NCI-H526 treated with DMSO at 0.1 percent for 48 hours (cell line): ENCODE measurements at regions not wholly inside any gene's neighbourhood (a gene's known extent, or its start where the extent isn't known, plus 50 kb on each side); places are given as distances from the start of the nearest gene placed in this dataset.

ENCODE experiments used
- DNase-seq: peaks from one replicate; lab custom pipeline; 2025; lab: John Stamatoyannopoulos, UW

DNA sequence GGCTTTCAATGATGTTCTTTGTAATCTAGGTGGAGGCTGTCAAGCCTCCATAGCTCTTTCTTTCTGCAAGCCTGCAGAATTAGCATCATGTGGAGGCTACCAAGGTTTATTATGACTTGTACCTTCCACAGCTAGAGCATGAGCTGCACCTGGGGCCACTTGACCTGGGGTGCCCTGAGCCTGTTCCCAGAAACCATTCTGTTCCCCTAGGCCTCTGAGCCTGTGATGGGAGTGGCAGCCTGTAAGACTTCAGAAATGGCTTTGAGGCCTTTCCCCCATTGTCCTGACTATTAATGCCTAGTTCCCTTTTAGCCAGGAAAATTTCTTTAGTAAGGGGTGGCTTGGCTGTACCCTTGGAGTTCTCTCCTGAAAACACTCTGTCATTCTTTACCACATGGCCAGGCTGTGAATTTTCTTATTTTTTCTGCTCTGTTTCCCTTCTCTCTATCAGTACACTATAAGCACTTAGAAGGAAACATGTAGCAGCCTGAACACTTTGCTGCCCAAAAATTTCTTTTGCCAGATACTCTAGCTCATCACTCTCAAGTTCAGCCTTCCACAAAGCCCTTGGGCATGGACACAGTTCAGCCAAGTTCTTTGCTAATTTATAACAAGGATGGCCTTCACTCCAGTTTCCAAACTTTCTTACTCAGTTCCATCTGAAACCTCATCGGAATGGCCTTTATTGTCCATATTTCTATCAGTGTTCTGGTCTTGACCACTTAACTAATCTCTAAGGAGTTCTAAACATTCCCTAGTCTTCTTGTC, 61.4 kb upstream of the NR3C1 start:
- DNase-seq: no peak

GRCh38 chr5:143462431-143462830, 58.9 kb upstream of the NR3C1 start:
- no peak for DNase-seq

- no peak for DNase-seq
Measured at GRCh38 chr5:143459433-143459832, 55.9 kb upstream of the NR3C1 start.

DNA sequence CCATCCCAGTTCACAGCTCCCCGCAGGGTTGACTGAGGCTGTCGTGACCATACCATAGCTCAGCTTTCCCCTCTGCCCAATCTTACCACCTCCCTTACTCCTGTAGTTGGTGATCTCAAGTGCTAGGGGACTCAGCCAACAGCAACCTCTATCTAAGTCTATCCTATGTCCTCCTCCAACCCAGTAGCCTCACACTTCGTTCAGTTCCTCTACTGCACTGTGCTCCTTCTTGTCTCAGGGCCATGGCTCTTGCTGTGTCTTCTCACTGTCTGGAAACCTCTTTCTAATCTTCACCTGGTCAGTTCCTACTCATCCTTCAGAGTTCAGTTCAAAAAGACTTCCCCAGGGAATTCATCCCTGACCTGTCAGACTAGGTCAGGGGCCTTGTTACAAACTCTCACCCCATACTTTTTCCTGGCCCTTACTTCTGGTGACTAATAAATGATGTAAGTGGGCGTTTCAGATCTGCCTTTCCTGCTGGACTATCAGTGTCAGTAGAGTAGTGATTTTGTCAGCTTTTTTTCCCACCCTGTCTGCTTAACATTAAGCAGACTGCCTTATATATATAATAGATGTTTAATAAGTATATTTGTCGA, 53.6 kb upstream of the NR3C1 start:
- DNase-seq: no peak

GRCh38 chr5:143454936-143455516, 51.5 kb upstream of the NR3C1 start:
- DNase-seq: no peak

GRCh38 chr5:143453720-143454119, 50.2 kb upstream of the NR3C1 start:
- DNase-seq: no peak
